Sigmoid colon (tissue), 4 donors: ENCODE measurements at regions not wholly inside any gene's neighbourhood (a gene's known extent, or its start where the extent isn't known, plus 50 kb on each side); places are given as distances from the start of the nearest gene placed in this dataset.

Experiments
- CTCF ChIP-seq, 4 experiments: fragments of 450-650 bp in 3 of 4; fragments of 200-600 bp in 1 of 4; IDR thresholded peaks; one replicate each; pipeline ENCODE4 v1.5.1; 2016 to 2019; ENCODE audit warnings: antibody characterized with exemption in 4 of 4, mild to moderate bottlenecking in 3 of 4, moderate library complexity in 2 of 4
- EP300 ChIP-seq, 4 donors: sonication (generic); formaldehyde crosslinking; IDR thresholded peaks; one replicate each; pipeline ENCODE4 v1.6.1; 2017; ENCODE audit warnings: antibody characterized with exemption in 4 of 4
- POLR2A ChIP-seq, 2 donors: fragments of 450-650 bp; IDR thresholded peaks; one replicate each; pipeline ENCODE4 v1.6.1; 2016; ENCODE audit warnings: antibody characterized with exemption in 2 of 2, mild to moderate bottlenecking in 2 of 2, moderate library complexity in 2 of 2

GRCh38 chr3:124447845-124448244, 282.4 kb upstream of the UMPS start:
- no peak for TF ChIP-seq CTCF (IDR thresholded peaks at IDR 0.05)
- no peak for TF ChIP-seq EP300 (IDR thresholded peaks at IDR 0.05)
- no peak for TF ChIP-seq POLR2A (IDR thresholded peaks at IDR 0.05)
